Mesothelial cell of epicardium (in vitro differentiated cells): ENCODE measurements at regions not wholly inside any gene's neighbourhood (a gene's known extent, or its start where the extent isn't known, plus 50 kb on each side); places are given as distances from the start of the nearest gene placed in this dataset.

ENCODE experiments used
- DNase-seq, 2 experiments: peaks; one replicate each; pipeline ENCODE4 v3.0.0; 2021; ENCODE audit warnings: low spot score in 2 of 2; ENCODE audit not compliant: unreplicated experiment in 2 of 2
- H3K27ac Mint-ChIP-seq: 2 replicates; pipeline ENCODE4 v1.8.0; 2021; ENCODE audit warnings: mixed read lengths
- H3K27me3 Mint-ChIP-seq: 2 replicates; pipeline ENCODE4 v1.8.0; 2021; ENCODE audit warnings: low read depth, mixed read lengths
- H3K36me3 Mint-ChIP-seq: 2 replicates; pipeline ENCODE4 v1.8.0; 2021; ENCODE audit warnings: mixed read lengths
- H3K4me1 Mint-ChIP-seq: 2 replicates; pipeline ENCODE4 v1.8.0; 2021; ENCODE audit warnings: mixed read lengths
- H3K4me3 Mint-ChIP-seq: 2 replicates; pipeline ENCODE4 v1.8.0; 2021; ENCODE audit warnings: mild to moderate bottlenecking, moderate library complexity, mixed read lengths
- H3K9me3 Mint-ChIP-seq: 2 replicates; pipeline ENCODE4 v1.8.0; 2021; ENCODE audit warnings: mixed read lengths
- TF ChIP-seq, protein P1 (sequence below): fragments of 200-600 bp; sonication (generic); IDR thresholded peaks from one replicate; pipeline ENCODE4 v1.5.0; 2021; ENCODE audit warnings: antibody characterized with exemption; ENCODE audit not compliant: unreplicated experiment

DNA sequence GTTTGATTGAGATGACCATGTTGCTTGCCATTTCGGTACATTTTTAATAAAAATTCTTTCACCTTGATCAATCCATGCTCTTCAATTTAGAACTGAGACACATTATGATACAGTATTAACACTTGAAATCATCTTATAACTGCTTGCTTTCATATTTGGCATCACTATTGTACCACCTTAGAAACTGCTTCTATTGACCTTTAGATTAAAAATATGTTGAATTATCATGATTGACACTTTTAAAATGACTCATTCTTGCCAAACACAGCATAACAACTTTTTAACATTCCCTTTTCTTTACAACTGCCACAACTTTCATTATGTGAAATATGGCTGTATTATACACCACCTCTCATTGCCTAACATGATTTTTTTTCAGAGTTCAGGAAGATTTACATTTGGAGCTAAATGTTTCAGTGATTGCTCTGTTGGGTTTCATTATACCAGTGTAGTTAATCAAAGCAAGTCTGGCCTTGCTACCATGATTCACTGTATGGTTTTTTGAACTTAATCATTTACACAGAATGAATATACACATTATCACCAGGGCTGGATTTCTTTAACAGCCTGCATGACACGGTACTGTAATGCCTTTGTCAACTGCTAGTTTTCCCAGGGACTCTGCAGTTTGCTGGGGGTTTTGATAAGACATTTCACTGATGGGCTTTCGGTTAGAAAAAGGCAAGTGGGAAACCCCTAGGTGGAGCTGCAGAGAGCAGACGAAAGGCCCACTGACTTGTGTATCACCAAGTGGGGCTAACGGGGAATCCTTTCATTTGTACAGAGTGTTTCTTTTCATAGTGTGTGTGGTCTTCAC, 93.6 kb upstream of the TLE4 start:
- H3K4me1 Mint-ChIP-seq: peaks cover 11% of the 10 kb centered on the region
- TF ChIP-seq, protein P1, sequence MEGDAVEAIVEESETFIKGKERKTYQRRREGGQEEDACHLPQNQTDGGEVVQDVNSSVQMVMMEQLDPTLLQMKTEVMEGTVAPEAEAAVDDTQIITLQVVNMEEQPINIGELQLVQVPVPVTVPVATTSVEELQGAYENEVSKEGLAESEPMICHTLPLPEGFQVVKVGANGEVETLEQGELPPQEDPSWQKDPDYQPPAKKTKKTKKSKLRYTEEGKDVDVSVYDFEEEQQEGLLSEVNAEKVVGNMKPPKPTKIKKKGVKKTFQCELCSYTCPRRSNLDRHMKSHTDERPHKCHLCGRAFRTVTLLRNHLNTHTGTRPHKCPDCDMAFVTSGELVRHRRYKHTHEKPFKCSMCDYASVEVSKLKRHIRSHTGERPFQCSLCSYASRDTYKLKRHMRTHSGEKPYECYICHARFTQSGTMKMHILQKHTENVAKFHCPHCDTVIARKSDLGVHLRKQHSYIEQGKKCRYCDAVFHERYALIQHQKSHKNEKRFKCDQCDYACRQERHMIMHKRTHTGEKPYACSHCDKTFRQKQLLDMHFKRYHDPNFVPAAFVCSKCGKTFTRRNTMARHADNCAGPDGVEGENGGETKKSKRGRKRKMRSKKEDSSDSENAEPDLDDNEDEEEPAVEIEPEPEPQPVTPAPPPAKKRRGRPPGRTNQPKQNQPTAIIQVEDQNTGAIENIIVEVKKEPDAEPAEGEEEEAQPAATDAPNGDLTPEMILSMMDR: no peak
- no peak overlapping the region for H3K4me3 Mint-ChIP-seq
- no peak for DNase-seq
- H3K9me3 Mint-ChIP-seq: no peaks in the 10 kb centered on the region
- no peak overlapping the region for H3K27ac Mint-ChIP-seq
- H3K36me3 Mint-ChIP-seq: no peaks in the 10 kb centered on the region
- no peaks in the 10 kb centered on the region for H3K27me3 Mint-ChIP-seq

DNA sequence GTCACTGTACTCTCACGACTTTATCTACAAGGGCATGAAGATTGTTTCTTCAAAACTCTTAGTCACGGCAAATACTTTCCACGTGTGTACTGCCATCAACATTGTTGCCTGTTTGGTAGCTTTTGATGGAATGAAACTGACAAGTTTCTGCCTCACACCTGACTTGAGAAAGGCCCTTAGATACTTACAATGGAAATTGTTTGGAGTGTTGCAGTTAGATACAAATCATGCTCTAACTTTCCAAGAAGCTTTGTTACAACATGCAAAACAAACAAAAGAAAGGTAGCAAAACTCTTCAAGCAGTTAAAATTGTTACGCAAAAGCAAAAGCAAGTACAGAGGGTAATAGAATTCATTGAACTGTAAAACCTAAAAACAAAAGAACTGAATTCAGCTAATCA, 91.1 kb upstream of the TLE4 start:
- no peak overlapping the region for H3K4me3 Mint-ChIP-seq
- TF ChIP-seq, protein P1: no peak
- no peaks in the 10 kb centered on the region for H3K36me3 Mint-ChIP-seq
- H3K9me3 Mint-ChIP-seq: no peaks in the 10 kb centered on the region
- no peak overlapping the region for H3K27ac Mint-ChIP-seq
- no peak for DNase-seq
- no peaks in the 10 kb centered on the region for H3K27me3 Mint-ChIP-seq
- H3K4me1 Mint-ChIP-seq: peaks cover 11% of the 10 kb centered on the region

DNA sequence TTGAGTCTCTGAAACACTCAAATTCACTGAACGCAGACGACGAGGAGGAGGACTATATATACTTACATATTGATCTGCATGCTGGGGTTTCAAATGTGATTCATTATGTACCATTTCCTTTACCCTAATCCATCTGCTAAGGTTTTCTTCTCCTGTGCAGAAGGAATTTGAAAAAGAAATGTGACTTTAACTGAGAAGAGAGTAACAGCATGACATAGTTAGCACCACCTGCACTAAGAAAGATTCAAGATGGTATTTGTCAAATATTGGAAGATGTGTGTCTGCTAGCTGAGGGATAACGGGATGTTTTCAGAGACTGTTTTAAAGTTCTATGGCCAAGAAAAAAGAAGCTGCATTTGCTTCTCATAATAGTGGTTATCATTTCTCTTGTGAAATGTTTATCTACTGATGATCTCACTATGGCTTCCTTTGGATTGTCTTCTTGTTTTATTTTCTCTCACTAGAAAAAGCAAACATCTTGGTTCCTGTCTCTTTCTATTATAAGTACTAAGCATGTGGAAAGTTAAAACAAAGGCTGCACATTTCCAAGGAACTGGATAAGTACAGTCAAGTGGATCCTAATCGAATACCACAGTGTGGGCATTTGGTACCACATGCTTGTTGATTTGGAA, 89.8 kb upstream of the TLE4 start:
- Mint-ChIP-seq H3K4me3 (no peak overlapping the region), H3K27ac (no peak overlapping the region), H3K27me3 (no peaks in the 10 kb centered on the region), H3K9me3 (no peaks in the 10 kb centered on the region), H3K4me1 (peaks cover 11% of the 10 kb centered on the region), H3K36me3 (no peaks in the 10 kb centered on the region)
- TF ChIP-seq, protein P1: no peak
- DNase-seq: no peak

DNA sequence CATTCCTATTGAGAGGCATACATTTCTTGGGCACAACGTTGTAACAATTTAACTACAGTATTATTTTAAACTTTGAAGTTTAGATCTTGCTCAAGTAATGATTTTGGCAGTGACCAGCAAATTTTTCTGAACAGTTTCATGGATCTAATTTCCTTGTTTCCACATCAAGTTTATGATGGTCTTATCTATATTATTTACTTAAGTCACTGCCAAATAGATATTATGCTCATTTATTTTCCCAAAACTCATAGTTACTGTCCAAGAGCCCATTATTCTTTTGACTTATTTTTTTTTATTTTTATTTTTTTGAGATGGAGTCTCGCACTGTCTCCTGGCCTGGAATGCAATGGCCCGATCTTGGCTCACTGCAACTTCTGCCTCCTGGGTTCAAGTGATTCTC, 86.5 kb upstream of the TLE4 start:
- H3K9me3 Mint-ChIP-seq: no peaks in the 10 kb centered on the region
- H3K27me3 Mint-ChIP-seq: no peaks in the 10 kb centered on the region
- no peak overlapping the region for H3K4me3 Mint-ChIP-seq

DNA sequence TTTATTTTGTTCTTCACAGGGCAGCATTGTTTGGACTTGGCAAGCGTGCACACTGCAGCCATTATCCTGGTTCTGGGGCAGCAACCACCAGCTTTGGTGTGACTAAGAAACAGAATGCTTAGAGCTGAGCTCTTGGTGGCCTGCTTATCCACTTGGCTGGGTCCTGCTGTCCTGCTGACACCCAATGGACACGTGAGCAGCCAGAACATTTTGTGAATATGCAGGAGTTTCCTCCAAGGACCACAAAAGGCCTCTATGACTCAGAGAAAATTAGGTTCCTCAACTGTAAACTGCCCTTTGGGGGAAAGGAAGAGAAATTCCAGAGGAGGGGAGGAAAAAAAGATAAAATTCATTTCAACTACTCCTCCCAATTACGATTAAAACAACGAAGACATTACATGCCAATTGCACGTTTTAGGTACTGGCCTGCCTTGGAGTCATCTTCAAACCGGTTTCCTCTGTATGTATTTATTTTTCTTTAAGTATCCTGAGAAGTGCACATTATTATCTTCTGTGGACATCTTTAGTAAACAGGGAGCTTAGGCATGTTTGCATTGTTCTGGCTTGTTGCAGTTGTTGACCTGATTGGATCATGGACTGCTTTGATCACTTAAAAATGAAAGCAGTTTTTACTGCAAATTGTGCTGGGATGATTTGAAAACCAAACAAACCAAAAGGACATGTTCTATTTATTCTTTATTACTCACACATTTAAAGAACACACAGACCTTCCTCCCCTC, 82.3 kb upstream of the TLE4 start:
- Mint-ChIP-seq H3K27me3 (no peaks in the 10 kb centered on the region), H3K27ac (peak overlapping the region; percentile 54), H3K4me3 (no peak overlapping the region), H3K9me3 (peaks cover 9% of the 10 kb centered on the region), H3K36me3 (peaks cover 2% of the 10 kb centered on the region), H3K4me1 (peaks cover 24% of the 10 kb centered on the region)
- TF ChIP-seq, protein P1: no peak
- DNase-seq: no peak

More for the DNA sequence above, 86.5 kb upstream of the TLE4 start:
- H3K36me3 Mint-ChIP-seq: no peaks in the 10 kb centered on the region
- H3K4me1 Mint-ChIP-seq: peaks cover 15% of the 10 kb centered on the region
- TF ChIP-seq, protein P1: no peak
- DNase-seq: no peak
- H3K27ac Mint-ChIP-seq: no peak overlapping the region
